Transverse colon (tissue), 4 donors: ENCODE measurements at regions not wholly inside any gene's neighbourhood (a gene's known extent, or its start where the extent isn't known, plus 50 kb on each side); places are given as distances from the start of the nearest gene placed in this dataset.

ENCODE experiments used
- DNase-seq: peaks from one replicate; pipeline ENCODE4 v3.0.0-alpha.2; 2019
- H3K27ac ChIP-seq, 4 donors: fragments of 200-600 bp; sonication (generic); 2 replicates each; pipeline ENCODE4 v1.5.1; 2016 to 2018; ENCODE audit warnings: inconsistent platforms in 4 of 4
- H3K27me3 ChIP-seq: fragments of 200-600 bp; sonication (generic); 2 replicates; pipeline ENCODE4 v1.5.1; 2017; ENCODE audit warnings: inconsistent platforms
- H3K36me3 ChIP-seq, 4 donors: fragments of 200-600 bp; sonication (generic); 2 replicates each; pipeline ENCODE4 v1.5.1; 2017 to 2019; ENCODE audit warnings: inconsistent platforms in 4 of 4
- H3K4me1 ChIP-seq, 4 donors: fragments of 200-600 bp; sonication (generic); 2 replicates each; pipeline ENCODE4 v1.5.1; 2017 to 2020; ENCODE audit warnings: inconsistent platforms in 4 of 4
- H3K4me3 ChIP-seq, 4 donors: fragments of 200-600 bp; sonication (generic); 1 replicate in 1 of 4; 2 replicates in 3 of 4; pipeline versions ENCODE4 v1.5.1 to v1.6.1; 2017 to 2019; ENCODE audit warnings: inconsistent platforms in 4 of 4
- H3K9me3 ChIP-seq, 2 donors: fragments of 200-600 bp; sonication (generic); 2 replicates each; pipeline ENCODE4 v1.5.1; 2017 to 2019; ENCODE audit warnings: inconsistent platforms in 2 of 2
- CTCF ChIP-seq, 5 experiments: fragments of 200-600 bp in 3 of 5; fragments of 450-650 bp in 2 of 5; sonication (generic) in 3 of 5; IDR thresholded peaks; 1 replicate in 2 of 5; 2 replicates in 3 of 5; pipeline ENCODE4 v1.5.1; 2016 to 2017; ENCODE audit warnings: antibody characterized with exemption in 5 of 5, inconsistent platforms in 3 of 5, mild to moderate bottlenecking in 2 of 5, moderate library complexity in 1 of 5
- EP300 ChIP-seq: sonication (generic); formaldehyde crosslinking; IDR thresholded peaks from one replicate; pipeline ENCODE4 v1.6.1; 2017; ENCODE audit warnings: antibody characterized with exemption, low read depth
- POLR2A ChIP-seq: fragments of 450-650 bp; IDR thresholded peaks from one replicate; pipeline ENCODE4 v1.6.1; 2016; ENCODE audit warnings: antibody characterized with exemption, mild to moderate bottlenecking, moderate library complexity
- POLR2AphosphoS5 ChIP-seq, 3 donors: sonication (generic); formaldehyde crosslinking; IDR thresholded peaks; one replicate each; pipeline ENCODE4 v1.6.1; 2016; ENCODE audit warnings: antibody characterized with exemption in 3 of 3
- WGBS, 2 donors: methylation state at CpG; one replicate each; pipeline ENCODE4 v1.1.5; 2018; ENCODE audit warnings: low coverage in 1 of 2; 5-methylcytosine and 5-hydroxymethylcytosine counted together
- in situ Hi-C, 4 donors: fragments of 200-750 bp; cut with MboI; loops; one replicate each; pipeline versions ENCODE4 v1.15.0 to v1.15.1; 2017; ENCODE audit warnings: low sequenced_read_pairs in 3 of 4, low pct_ligation_motif_present in 1 of 4, low pct_unique_long_range_greater_than_20kb in 1 of 4
- intact Hi-C: fragments of 100-400 bp; cut with DNase I; formaldehyde crosslinking; loops from one replicate; pipeline ENCODE4 v1.15.1; 2023; ENCODE audit warnings: low total_unique reads

GRCh38 chr5:51276250-51276649 is 107.0 kb upstream of the ISL1 start:
- H3K36me3 ChIP-seq, result no peaks in the 10 kb centered on the region
- no peak overlapping the region for H3K4me3 ChIP-seq
- intact Hi-C loops, result no loop called here
- WGBS, 2 donors, result 84 to 100% methylated on average over 2 of the region's 2 CpGs
- H3K27ac ChIP-seq, result no peak overlapping the region
- in situ Hi-C loops, result no loop called here
- TF ChIP-seq EP300 (no peak), POLR2A (no peak), POLR2AphosphoS5 (IDR thresholded peaks at IDR 0.05) (no peak), CTCF (IDR thresholded peaks at IDR 0.05) (no peak)
- no peaks in the 10 kb centered on the region for H3K9me3 ChIP-seq
- no peaks in the 10 kb centered on the region for H3K27me3 ChIP-seq
- no peaks in the 10 kb centered on the region for H3K4me1 ChIP-seq
- DNase-seq, result no peak

- intact Hi-C loops (no loop called here), in situ Hi-C loops (no loop called here)
- Histone ChIP-seq H3K36me3 (no peaks in the 10 kb centered on the region), H3K4me1 (no peaks in the 10 kb centered on the region), H3K9me3 (no peaks in the 10 kb centered on the region), H3K27me3 (no peaks in the 10 kb centered on the region), H3K4me3 (no peak overlapping the region), H3K27ac (no peak overlapping the region)
- DNase-seq, result no peak
- TF ChIP-seq CTCF (IDR thresholded peaks at IDR 0.05) (no peak), POLR2A (no peak), EP300 (no peak), POLR2AphosphoS5 (IDR thresholded peaks at IDR 0.05) (no peak)
- 21% methylated on average over 3 of the region's 3 CpGs; no CpG with 5 or more reads in 1 of the 2 donors for WGBS, 2 donors
These were observed 104.7 kb upstream of the ISL1 start for GRCh38 chr5:51278539-51278938.

GRCh38 chr5:51279983-51280706 is 103.1 kb upstream of the ISL1 start:
- no peak for TF ChIP-seq POLR2AphosphoS5 (IDR thresholded peaks at IDR 0.05)
- in situ Hi-C loops, result no loop called here

GRCh38 chr5:51286046-51286445 is 97.2 kb upstream of the ISL1 start:
- Histone ChIP-seq H3K36me3 (no peaks in the 10 kb centered on the region), H3K27ac (no peak overlapping the region), H3K4me1 (no peaks in the 10 kb centered on the region), H3K27me3 (no peaks in the 10 kb centered on the region), H3K9me3 (no peaks in the 10 kb centered on the region), H3K4me3 (no peak overlapping the region)
- intact Hi-C loops (no loop called here), in situ Hi-C loops (no loop called here)
- 47 to 55% methylated on average over 4 of the region's 4 CpGs for WGBS, 2 donors
- no peak for DNase-seq
- TF ChIP-seq POLR2A, result no peak
- TF ChIP-seq POLR2AphosphoS5 (IDR thresholded peaks at IDR 0.05), result no peak
- no peak for TF ChIP-seq CTCF (IDR thresholded peaks at IDR 0.05)
- no peak for TF ChIP-seq EP300

More at GRCh38 chr5:51279983-51280706, 103.1 kb upstream of the ISL1 start:
- intact Hi-C loops, result no loop called here
- Histone ChIP-seq H3K4me3 (no peak overlapping the region), H3K36me3 (no peaks in the 10 kb centered on the region), H3K9me3 (no peaks in the 10 kb centered on the region), H3K4me1 (no peaks in the 10 kb centered on the region), H3K27me3 (no peaks in the 10 kb centered on the region), H3K27ac (no peak overlapping the region)
- WGBS, 2 donors, result 78 to 89% methylated on average over 6 to 7 of the region's 7 CpGs
- no peak for DNase-seq

- Histone ChIP-seq H3K27me3 (no peaks in the 10 kb centered on the region), H3K4me3 (no peak overlapping the region), H3K36me3 (no peaks in the 10 kb centered on the region), H3K4me1 (no peaks in the 10 kb centered on the region), H3K9me3 (no peaks in the 10 kb centered on the region), H3K27ac (no peak overlapping the region)
- TF ChIP-seq POLR2AphosphoS5 (IDR thresholded peaks at IDR 0.05) (no peak), CTCF (IDR thresholded peaks at IDR 0.05) (no peak), POLR2A (no peak), EP300 (no peak)
- no peak for DNase-seq
- in situ Hi-C loops, result no loop called here
- WGBS, 2 donors, result 54 to 70% methylated on average over 2 of the region's 2 CpGs
- intact Hi-C loops, result no loop called here
These were observed 80.9 kb upstream of the ISL1 start for GRCh38 chr5:51302343-51302742.
